Panc1 (cell line): ENCODE measurements at regions not wholly inside any gene's neighbourhood (a gene's known extent, or its start where the extent isn't known, plus 50 kb on each side); places are given as distances from the start of the nearest gene placed in this dataset.

Experiments used
- ATAC-seq: fragments of 200-7000 bp; cut with Tn5 transposase; 2 replicates; pipeline ENCODE4 v1.9.1; 2020; ENCODE audit warnings: mild to moderate bottlenecking, moderate library complexity
- BruUV-seq: library from RNA; stranded (reverse); fragments of 400-500 nt; replicated peaks from 2 replicates; lab custom pipeline; 2021; lab: Mats Ljungman, UMichigan
- CTCF ChIA-PET: fragments of 300-600 bp; sonication (Branson Sonifier 250); formaldehyde crosslinking; loops from one replicate; lab custom pipeline; 2022; ENCODE audit warnings: antibody characterized with exemption; lab: Charles Lee
- POLR2A ChIA-PET: fragments of 300-600 bp; sonication (Branson Sonifier 250); formaldehyde crosslinking; loops from one replicate; lab custom pipeline; 2022; ENCODE audit warnings: antibody characterized with exemption; lab: Charles Lee
- DNase-seq: peaks from one replicate; pipeline ENCODE4 v3.0.0-alpha.2; 2010; ENCODE audit warnings: low read depth, low spot score
- H3K27ac ChIP-seq: 2 replicates; pipeline ENCODE4 v1.5.1; 2011; ENCODE audit warnings: mild to moderate bottlenecking, low read length, inconsistent platforms
- H3K27me3 ChIP-seq: fragments of 200-500 bp; sonication (Bioruptor generic); 2 replicates; pipeline ENCODE4 v1.6.0; 2014; ENCODE audit warnings: low read length, inconsistent platforms; ENCODE audit not compliant: control insufficient read depth, insufficient read depth
- H3K36me3 ChIP-seq: fragments of 200-500 bp; sonication (Bioruptor generic); 2 replicates; pipeline ENCODE4 v1.5.1; 2014; ENCODE audit warnings: inconsistent platforms, mild to moderate bottlenecking, low read length, moderate library complexity; ENCODE audit not compliant: control insufficient read depth, insufficient read depth
- H3K4me1 ChIP-seq: 2 replicates; pipeline ENCODE4 v1.5.1; 2011; ENCODE audit warnings: inconsistent platforms, mild to moderate bottlenecking, low read length, moderate library complexity; ENCODE audit not compliant: control insufficient read depth, insufficient read depth
- H3K4me3 ChIP-seq, 2 experiments: 2 replicates each; pipeline ENCODE4 v1.5.1; 2011 to 2012; ENCODE audit warnings: low read depth in 2 of 2, low read length in 2 of 2, mild to moderate bottlenecking in 2 of 2, inconsistent platforms in 1 of 2, moderate library complexity in 1 of 2
- H3K9me3 ChIP-seq: fragments of 200-500 bp; sonication (Bioruptor generic); 2 replicates; pipeline ENCODE4 v1.5.1; 2014; ENCODE audit warnings: low read depth, mild to moderate bottlenecking, inconsistent platforms, low read length, moderate library complexity; ENCODE audit not compliant: control insufficient read depth, insufficient read depth
- CTCF ChIP-seq: fragments of 450-650 bp; IDR thresholded peaks from 2 replicates; pipeline ENCODE4 v1.5.1; 2017; ENCODE audit warnings: mild to moderate bottlenecking
- POLR2AphosphoS5 ChIP-seq: IDR thresholded peaks from 2 replicates; pipeline ENCODE4 v1.6.1; 2012; ENCODE audit warnings: mild to moderate bottlenecking, low read depth, low read length, moderate library complexity
- REST ChIP-seq, 2 experiments: IDR thresholded peaks; 2 replicates each; pipeline ENCODE4 v1.6.1; 2011 to 2012; ENCODE audit warnings: low read depth in 2 of 2, control low read depth in 1 of 2, low read length in 1 of 2, mild to moderate bottlenecking in 1 of 2, moderate library complexity in 1 of 2; ENCODE audit not compliant: insufficient read depth in 1 of 2
- SIN3A ChIP-seq: IDR thresholded peaks from 2 replicates; pipeline ENCODE4 v1.6.1; 2012; ENCODE audit warnings: low read depth, mild to moderate bottlenecking, low read length, moderate library complexity, borderline replicate concordance; ENCODE audit not compliant: insufficient read depth
- TCF7L2 ChIP-seq: IDR thresholded peaks from 2 replicates; pipeline ENCODE4 v1.6.1; 2011; ENCODE audit warnings: mild to moderate bottlenecking, low read depth, low read length, inconsistent platforms
- in situ Hi-C: cut with HindIII; loops from 2 replicates; pipeline ENCODE4 v1.10.0; 2016; ENCODE audit warnings: low sequenced_read_pairs, low pct_unique_long_range_greater_than_20kb
- intact Hi-C: fragments of 100-400 bp; cut with micrococcal nuclease; formaldehyde crosslinking; loops from one replicate; pipeline ENCODE4 v1.10.0; 2022; ENCODE audit not compliant: unreplicated experiment

GRCh38 chr14:94682736-94683135 is 70.5 kb downstream of the SERPINA3 start:
- intact Hi-C loops, result loop anchor here (10.0 kb wide), 1 partner anchor 742 kb away; no protein-coding TSS in a partner anchor
- Histone ChIP-seq H3K27ac (no peak overlapping the region), H3K36me3 (no peaks in the 10 kb centered on the region), H3K4me1 (no peaks in the 10 kb centered on the region), H3K27me3 (no peaks in the 10 kb centered on the region), H3K4me3 (no peak overlapping the region), H3K9me3 (no peaks in the 10 kb centered on the region)
- in situ Hi-C loops, result no loop called here
- BruUV-seq, result no TSS peak
- DNase-seq, result no peak
- ChIA-PET CTCF (no interaction called here), POLR2A (no interaction called here)
- TF ChIP-seq SIN3A (no peak), POLR2AphosphoS5 (no peak), REST (IDR thresholded peaks at IDR 0.05; ENCODE audit: insufficient read depth in 1 of 2, low read depth in 2 of 2, low read length in 1 of 2) (no peak), TCF7L2 (no peak), CTCF (no peak)
- ATAC-seq, result no peak

- Histone ChIP-seq H3K36me3 (no peaks in the 10 kb centered on the region), H3K27ac (no peak overlapping the region), H3K27me3 (no peaks in the 10 kb centered on the region), H3K4me1 (no peaks in the 10 kb centered on the region), H3K4me3 (no peak overlapping the region), H3K9me3 (no peaks in the 10 kb centered on the region)
- DNase-seq, result no peak
- intact Hi-C loops (loop anchor here (10.0 kb wide), 1 partner anchor 743 kb away; no protein-coding TSS in a partner anchor), in situ Hi-C loops (no loop called here)
- POLR2A ChIA-PET, result no interaction called here
- no peak for TF ChIP-seq POLR2AphosphoS5
- no peak for TF ChIP-seq REST (IDR thresholded peaks at IDR 0.05; ENCODE audit: insufficient read depth in 1 of 2, low read depth in 2 of 2, low read length in 1 of 2)
- TF ChIP-seq TCF7L2, result no peak
- TF ChIP-seq SIN3A, result no peak
- no peak for TF ChIP-seq CTCF
- BruUV-seq, result no TSS peak
- CTCF ChIA-PET, result no interaction called here
- ATAC-seq, result no peak
These were observed 69.9 kb downstream of the SERPINA3 start for GRCh38 chr14:94682061-94682516.
